Activated T-cell treated with anti-CD3 and anti-CD28 coated beads, Interleukin-2, amount 50 U/mL, for 24 hours (primary cell): ENCODE measurements at regions not wholly inside any gene's neighbourhood (a gene's known extent, or its start where the extent isn't known, plus 50 kb on each side); places are given as distances from the start of the nearest gene placed in this dataset.

Source experiments
- DNase-seq: peaks from one replicate; pipeline ENCODE4 v3.0.0-alpha.2; 2020
- H3K27ac Mint-ChIP-seq: 2 replicates; pipeline ENCODE4 v1.8.0; 2020; ENCODE audit warnings: mild to moderate bottlenecking, mixed read lengths
- H3K27me3 Mint-ChIP-seq: 2 replicates; pipeline ENCODE4 v1.8.0; 2020; ENCODE audit warnings: mixed read lengths
- H3K36me3 Mint-ChIP-seq: 2 replicates; pipeline ENCODE4 v1.8.0; 2020; ENCODE audit warnings: low read depth, mixed read lengths
- H3K4me1 Mint-ChIP-seq: 2 replicates; pipeline ENCODE4 v1.8.0; 2020; ENCODE audit warnings: low read depth, mixed read lengths
- H3K4me3 Mint-ChIP-seq: 2 replicates; pipeline ENCODE4 v1.8.0; 2020; ENCODE audit warnings: mild to moderate bottlenecking, moderate library complexity, mixed read lengths
- H3K9me3 Mint-ChIP-seq: 2 replicates; pipeline ENCODE4 v1.8.0; 2020; ENCODE audit warnings: mixed read lengths

DNA sequence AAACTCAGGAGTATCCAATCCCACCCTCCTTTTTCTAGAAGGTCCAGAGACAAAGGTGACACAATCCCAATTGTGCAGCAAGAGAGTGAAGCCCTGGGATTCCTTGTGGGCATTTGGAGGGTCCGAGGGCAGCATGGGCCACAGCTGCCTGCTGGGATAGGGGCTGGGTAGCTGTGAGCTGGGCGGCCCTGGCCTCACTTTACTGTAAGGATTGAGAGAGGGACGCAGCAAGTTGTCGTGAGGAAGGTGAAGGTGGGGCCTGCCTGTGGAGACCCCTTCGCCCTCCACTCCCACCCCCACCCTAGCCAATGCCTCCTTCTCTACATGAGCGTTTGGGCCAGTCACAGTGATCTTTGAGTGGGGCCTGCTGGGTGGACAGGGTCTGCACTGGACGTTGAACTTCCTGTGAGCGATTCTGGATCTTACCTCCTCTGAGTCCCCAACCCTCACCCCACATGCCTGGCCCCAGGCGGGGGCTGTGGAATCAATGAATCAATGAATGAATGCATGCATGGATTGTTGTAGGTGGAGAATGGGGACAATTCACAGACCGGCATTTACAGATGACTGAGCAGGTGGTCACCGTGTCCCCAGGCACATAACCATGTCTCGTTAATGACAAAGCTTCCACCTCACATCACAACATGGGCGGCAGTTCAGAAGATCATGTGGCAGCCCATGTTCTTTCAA lies 107.2 kb downstream of the INHBB start:
- no peaks in the 10 kb centered on the region for H3K36me3 Mint-ChIP-seq
- no peak overlapping the region for H3K27ac Mint-ChIP-seq
- H3K4me3 Mint-ChIP-seq: no peak overlapping the region
- no peaks in the 10 kb centered on the region for H3K4me1 Mint-ChIP-seq
- no peak for DNase-seq
- peaks cover 12% of the 10 kb centered on the region for H3K27me3 Mint-ChIP-seq
- H3K9me3 Mint-ChIP-seq: peaks cover 12% of the 10 kb centered on the region

DNA sequence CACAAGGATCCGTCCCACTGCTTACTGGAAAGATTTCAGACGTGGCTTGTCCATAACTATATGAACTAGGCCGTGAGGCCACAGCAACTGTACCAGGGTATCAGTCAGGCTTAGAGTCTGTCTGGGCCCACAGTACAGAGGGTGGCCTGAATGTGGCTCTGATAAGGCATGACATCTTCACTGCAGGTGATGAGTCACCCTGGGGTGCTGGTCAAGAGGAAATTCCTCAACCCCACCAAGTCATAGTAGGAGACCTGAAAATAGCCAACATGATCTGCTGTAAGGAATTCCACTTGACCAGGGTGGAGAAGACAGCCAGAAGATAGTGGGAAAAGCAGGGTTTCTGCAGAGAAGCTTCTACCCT lies 107.7 kb downstream of the INHBB start:
- no peak overlapping the region for H3K4me3 Mint-ChIP-seq
- no peak for DNase-seq
- H3K27me3 Mint-ChIP-seq: peaks cover 12% of the 10 kb centered on the region
- H3K36me3 Mint-ChIP-seq: no peaks in the 10 kb centered on the region
- no peaks in the 10 kb centered on the region for H3K4me1 Mint-ChIP-seq
- peaks cover 12% of the 10 kb centered on the region for H3K9me3 Mint-ChIP-seq
- H3K27ac Mint-ChIP-seq: no peak overlapping the region

DNA sequence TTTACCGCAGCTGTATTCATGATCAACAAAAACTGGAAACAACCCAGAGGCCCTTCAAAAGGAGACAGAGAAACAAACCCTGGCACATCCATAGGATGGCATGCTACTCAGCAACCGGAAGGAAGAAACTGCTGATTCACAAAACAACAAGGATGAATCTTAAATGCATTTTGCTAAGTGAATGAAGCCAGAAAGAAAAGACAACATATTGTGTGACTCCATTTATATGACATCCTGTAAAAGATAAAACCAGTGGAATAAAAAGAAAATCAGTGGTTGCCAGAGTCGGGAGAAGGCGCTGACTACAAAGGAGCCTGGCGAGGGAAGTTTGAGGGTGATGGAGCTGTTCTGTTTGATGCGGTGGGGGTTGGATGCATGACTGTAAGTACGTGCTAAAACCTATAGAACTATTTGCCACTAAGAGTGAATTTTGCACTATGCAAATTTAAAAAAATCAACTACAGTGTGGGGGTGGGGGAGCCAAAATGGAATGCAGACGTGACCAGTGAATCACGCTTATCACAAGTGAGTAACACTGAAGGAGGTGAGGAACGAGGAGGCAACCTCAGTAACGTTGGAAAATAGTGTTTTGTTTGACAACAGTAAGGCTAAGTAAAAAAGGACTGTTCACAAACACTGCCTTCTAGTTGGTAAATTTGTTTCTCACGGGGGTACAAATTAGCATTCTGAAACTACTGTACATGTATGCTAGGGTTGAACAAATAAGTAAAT lies 108.9 kb downstream of the INHBB start:
- peaks cover 23% of the 10 kb centered on the region for H3K9me3 Mint-ChIP-seq
- no peak overlapping the region for H3K4me3 Mint-ChIP-seq
- no peaks in the 10 kb centered on the region for H3K4me1 Mint-ChIP-seq
- H3K27me3 Mint-ChIP-seq: peaks cover 12% of the 10 kb centered on the region
- no peak overlapping the region for H3K27ac Mint-ChIP-seq
- H3K36me3 Mint-ChIP-seq: no peaks in the 10 kb centered on the region
- no peak for DNase-seq

DNA sequence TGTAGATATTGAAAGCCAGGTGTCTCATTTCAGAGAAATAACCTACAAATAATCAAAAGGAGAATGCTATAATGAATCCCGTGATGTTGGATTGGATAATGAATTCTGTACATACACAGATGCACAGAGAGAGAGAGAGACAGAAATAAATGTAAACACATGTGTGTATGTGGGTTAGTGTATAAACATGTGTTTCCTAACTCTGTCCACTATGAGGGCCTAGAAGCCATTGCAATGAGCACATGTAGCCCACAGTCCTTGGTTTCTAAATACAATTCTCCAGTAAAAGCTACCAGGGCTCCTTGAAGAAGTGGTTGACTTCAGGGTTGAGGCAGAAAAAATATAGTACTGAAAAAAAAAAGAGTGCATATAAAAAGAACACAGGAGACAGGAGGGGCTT lies 109.5 kb downstream of the INHBB start:
- no peak overlapping the region for H3K27ac Mint-ChIP-seq
- peaks cover 23% of the 10 kb centered on the region for H3K9me3 Mint-ChIP-seq
- no peaks in the 10 kb centered on the region for H3K4me1 Mint-ChIP-seq
- H3K4me3 Mint-ChIP-seq: no peak overlapping the region
- no peak for DNase-seq
- H3K36me3 Mint-ChIP-seq: no peaks in the 10 kb centered on the region
- H3K27me3 Mint-ChIP-seq: peaks cover 12% of the 10 kb centered on the region

DNA sequence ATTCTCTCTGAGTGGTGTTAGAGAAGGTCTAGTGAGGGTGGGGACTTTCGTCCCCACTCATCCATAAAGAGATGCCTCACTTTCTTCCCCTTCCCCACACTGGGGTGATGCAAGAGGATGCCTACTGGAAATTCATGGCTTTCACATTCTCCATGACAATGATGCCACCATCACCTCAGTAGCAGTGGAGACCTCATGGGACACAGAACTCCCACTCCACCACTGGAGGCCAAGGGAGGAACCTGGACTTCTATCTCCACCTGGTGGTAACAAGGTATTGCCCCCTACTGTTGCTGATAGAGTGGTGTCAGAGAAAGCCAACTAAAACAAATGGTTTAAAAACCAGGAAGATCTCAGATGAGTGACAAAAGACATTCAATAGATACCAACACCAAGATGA lies 110.9 kb downstream of the INHBB start:
- Mint-ChIP-seq H3K4me1 (no peaks in the 10 kb centered on the region), H3K36me3 (no peaks in the 10 kb centered on the region), H3K27ac (no peak overlapping the region), H3K4me3 (no peak overlapping the region), H3K9me3 (peaks cover 23% of the 10 kb centered on the region), H3K27me3 (peaks cover 6% of the 10 kb centered on the region)
- DNase-seq: no peak

GRCh38 chr2:120460511-120460910 lies 114.6 kb downstream of the INHBB start:
- H3K27ac Mint-ChIP-seq: no peak overlapping the region

GRCh38 chr2:120461092-120461491 lies 115.2 kb downstream of the INHBB start:
- H3K27ac Mint-ChIP-seq: no peak overlapping the region

More at GRCh38 chr2:120460511-120460910, 114.6 kb downstream of the INHBB start:
- no peaks in the 10 kb centered on the region for H3K36me3 Mint-ChIP-seq
- no peak overlapping the region for H3K4me3 Mint-ChIP-seq
- DNase-seq: no peak
- no peaks in the 10 kb centered on the region for H3K4me1 Mint-ChIP-seq
- H3K9me3 Mint-ChIP-seq: peaks cover 23% of the 10 kb centered on the region
- H3K27me3 Mint-ChIP-seq: no peaks in the 10 kb centered on the region

GRCh38 chr2:120461546-120462537 lies 115.9 kb downstream of the INHBB start:
- no peak for DNase-seq
- no peaks in the 10 kb centered on the region for H3K4me1 Mint-ChIP-seq
- peaks cover 22% of the 10 kb centered on the region for H3K9me3 Mint-ChIP-seq
- H3K4me3 Mint-ChIP-seq: no peak overlapping the region
- H3K36me3 Mint-ChIP-seq: no peaks in the 10 kb centered on the region
- no peaks in the 10 kb centered on the region for H3K27me3 Mint-ChIP-seq
- no peak overlapping the region for H3K27ac Mint-ChIP-seq

More at GRCh38 chr2:120461092-120461491, 115.2 kb downstream of the INHBB start:
- H3K4me1 Mint-ChIP-seq: no peaks in the 10 kb centered on the region
- H3K4me3 Mint-ChIP-seq: no peak overlapping the region
- peaks cover 23% of the 10 kb centered on the region for H3K9me3 Mint-ChIP-seq
- no peak for DNase-seq
- H3K27me3 Mint-ChIP-seq: no peaks in the 10 kb centered on the region
- no peaks in the 10 kb centered on the region for H3K36me3 Mint-ChIP-seq

GRCh38 chr2:120463527-120463926 lies 117.6 kb downstream of the INHBB start:
- Mint-ChIP-seq H3K36me3 (no peaks in the 10 kb centered on the region), H3K4me1 (no peaks in the 10 kb centered on the region), H3K4me3 (no peak overlapping the region), H3K27me3 (no peaks in the 10 kb centered on the region), H3K27ac (no peak overlapping the region), H3K9me3 (peaks cover 10% of the 10 kb centered on the region)
- DNase-seq: no peak

DNA sequence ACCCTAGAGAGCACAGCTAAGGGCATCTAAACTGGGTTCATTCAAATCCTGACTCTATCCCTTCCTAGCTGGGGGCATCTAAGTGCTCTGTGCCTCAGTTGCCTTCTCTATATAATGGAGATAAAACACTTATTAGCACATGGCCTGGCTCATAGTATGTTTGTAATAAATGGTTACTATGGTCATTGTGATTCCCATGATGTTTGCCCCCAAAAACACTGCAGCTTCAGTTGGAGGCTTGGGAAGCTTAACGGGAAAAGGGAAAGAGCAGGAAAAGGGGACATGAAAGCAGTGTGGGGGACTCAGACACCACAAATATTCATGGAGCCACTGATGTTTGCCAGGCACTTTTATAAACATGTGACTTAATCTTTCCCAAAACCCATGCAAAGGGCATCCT lies 118.1 kb downstream of the INHBB start:
- no peak overlapping the region for H3K27ac Mint-ChIP-seq
- H3K4me1 Mint-ChIP-seq: no peaks in the 10 kb centered on the region
- no peak for DNase-seq
- no peaks in the 10 kb centered on the region for H3K27me3 Mint-ChIP-seq
- H3K4me3 Mint-ChIP-seq: no peak overlapping the region
- H3K9me3 Mint-ChIP-seq: peaks cover 8% of the 10 kb centered on the region
- H3K36me3 Mint-ChIP-seq: no peaks in the 10 kb centered on the region

DNA sequence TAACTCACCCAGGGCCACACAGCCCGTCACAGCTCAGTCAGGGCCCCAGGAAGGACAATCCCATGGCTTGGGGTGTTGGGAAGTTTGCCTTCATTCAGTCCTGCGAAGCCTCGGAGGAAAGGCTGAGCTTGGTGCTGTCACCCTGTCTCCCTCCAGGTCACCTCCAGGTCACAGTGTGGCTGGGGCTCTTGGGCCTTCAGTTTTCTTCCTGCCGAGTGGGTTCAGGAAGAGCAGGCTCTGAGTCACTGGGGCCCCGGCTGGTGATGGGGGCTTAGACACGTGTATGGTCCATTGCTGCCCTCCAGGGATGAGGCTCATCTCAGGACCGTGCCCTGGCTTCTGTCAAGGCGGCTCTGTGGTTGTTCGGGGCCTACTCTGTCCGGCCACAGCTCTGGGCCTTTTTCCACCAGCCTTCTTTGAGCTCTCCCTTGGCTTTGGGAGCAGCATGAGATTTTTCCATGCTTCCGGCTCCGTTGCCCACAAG lies 118.6 kb downstream of the INHBB start:
- no peaks in the 10 kb centered on the region for H3K4me1 Mint-ChIP-seq
- no peak overlapping the region for H3K4me3 Mint-ChIP-seq
- H3K27ac Mint-ChIP-seq: no peak overlapping the region
- peaks cover 3% of the 10 kb centered on the region for H3K9me3 Mint-ChIP-seq
- H3K27me3 Mint-ChIP-seq: no peaks in the 10 kb centered on the region
- no peaks in the 10 kb centered on the region for H3K36me3 Mint-ChIP-seq
- DNase-seq: no peak

GRCh38 chr2:120465012-120465700 lies 119.2 kb downstream of the INHBB start:
- Mint-ChIP-seq H3K27me3 (no peaks in the 10 kb centered on the region), H3K27ac (no peak overlapping the region), H3K4me3 (no peak overlapping the region), H3K4me1 (no peaks in the 10 kb centered on the region), H3K9me3 (no peaks in the 10 kb centered on the region), H3K36me3 (no peaks in the 10 kb centered on the region)
- DNase-seq: no peak

DNA sequence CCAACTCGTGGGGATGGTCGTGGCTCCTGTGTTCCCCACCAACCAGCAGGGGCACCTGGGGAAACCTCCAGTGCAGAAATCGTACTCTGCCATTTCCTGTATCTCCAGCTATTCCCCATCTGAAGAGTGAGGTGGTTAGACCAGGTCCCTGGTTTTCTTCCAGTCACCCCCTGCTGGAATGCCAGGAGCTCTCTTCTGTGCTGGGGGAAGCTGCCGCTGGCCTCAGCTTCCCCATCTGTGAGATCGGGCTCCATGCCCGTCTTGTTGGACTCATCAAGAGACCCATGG lies 119.7 kb downstream of the INHBB start:
- Mint-ChIP-seq H3K4me1 (no peaks in the 10 kb centered on the region), H3K9me3 (no peaks in the 10 kb centered on the region), H3K27ac (no peak overlapping the region), H3K4me3 (no peak overlapping the region), H3K36me3 (no peaks in the 10 kb centered on the region), H3K27me3 (no peaks in the 10 kb centered on the region)
- no peak for DNase-seq

GRCh38 chr2:120465989-120466703 lies 120.2 kb downstream of the INHBB start:
- H3K4me1 Mint-ChIP-seq: no peaks in the 10 kb centered on the region
- H3K4me3 Mint-ChIP-seq: no peak overlapping the region
- H3K27me3 Mint-ChIP-seq: no peaks in the 10 kb centered on the region
- no peak for DNase-seq
- no peaks in the 10 kb centered on the region for H3K36me3 Mint-ChIP-seq
- no peaks in the 10 kb centered on the region for H3K9me3 Mint-ChIP-seq
- H3K27ac Mint-ChIP-seq: no peak overlapping the region
